ENCODE measurements at regions not wholly inside any gene's neighbourhood (a gene's known extent, or its start where the extent isn't known, plus 50 kb on each side); places are given as distances from the start of the nearest gene placed in this dataset.
"Not testable (repeated sequence)": the region's sequence is repeated elsewhere in the genome, so short reads cannot be mapped to it uniquely, and the experiment has no call there.

GRCh38 chr6:48957781-48958180 is 505.3 kb downstream of the MMUT start:
- no peak for DNase-seq (ENCODE audit: low read depth, low spot score)
- dilution Hi-C loops (cut with MboI; ENCODE audit: extremely low pct_ligation_motif_present, low sequenced_read_pairs) = no loop called here

GRCh38 chr6:48951917-48952316 is 511.1 kb downstream of the MMUT start:
- Histone ChIP-seq H3K9me3 (ENCODE audit: control insufficient read depth, low read depth, low read length) (no peaks in the 10 kb centered on the region), H3K36me3 (ENCODE audit: control insufficient read depth in 2 of 2, extremely low read depth in 1 of 2, insufficient read depth in 2 of 2, low read length in 2 of 2) (no peaks in the 10 kb centered on the region), H3K27ac (ENCODE audit: control insufficient read depth, insufficient read depth, low read length) (no peak overlapping the region), H4K20me1 (ENCODE audit: control insufficient read depth, extremely low read depth, insufficient read depth, low read length) (no peaks in the 10 kb centered on the region), H3K79me2 (ENCODE audit: control insufficient read depth, insufficient read depth, low read length) (no peaks in the 10 kb centered on the region), H3K4me3 (ENCODE audit: control insufficient read depth in 2 of 3, extremely low read depth in 1 of 3, insufficient read depth in 2 of 3, low read depth in 1 of 3, low read length in 3 of 3) (no peak overlapping the region), H3K4me2 (ENCODE audit: control insufficient read depth, extremely low read depth, insufficient read depth, low read depth, low read length) (no peak overlapping the region), H3K27me3 (ENCODE audit: control insufficient read depth, extremely low read depth, insufficient read depth, low read length) (no peaks in the 10 kb centered on the region), H3K9me1 (ENCODE audit: control insufficient read depth, extremely low read depth, insufficient read depth, low read length) (no peaks in the 10 kb centered on the region), H3K4me1 (ENCODE audit: control insufficient read depth, extremely low read depth, insufficient read depth, low read length) (no peaks in the 10 kb centered on the region), H2AFZ (ENCODE audit: control insufficient read depth, low read length) (no peak overlapping the region), H3K9ac (ENCODE audit: control insufficient read depth, extremely low read depth, insufficient read depth, low read length) (no peak overlapping the region)
- TF ChIP-seq EZH2 (IDR thresholded peaks at IDR 0.05; ENCODE audit: low read length) (no peak), CTCF (optimal IDR thresholded peaks at IDR 0.05 in 1 of 3, IDR thresholded peaks at IDR 0.05 in 1 of 3, conservative IDR thresholded peaks at IDR 0.05 in 1 of 3; ENCODE audit: extremely low read depth in 1 of 3, insufficient read depth in 2 of 3, low read length in 3 of 3) (no peak)
- FAIRE-seq (no peak), DNase-seq (ENCODE audit: low read depth, low spot score) (no peak)
- dilution Hi-C loops (cut with MboI; ENCODE audit: extremely low pct_ligation_motif_present, low sequenced_read_pairs) = no loop called here

More at GRCh38 chr6:48957781-48958180, 505.3 kb downstream of the MMUT start:
- Histone ChIP-seq H3K4me1 (ENCODE audit: control insufficient read depth, extremely low read depth, insufficient read depth, low read length) (no peaks in the 10 kb centered on the region), H2AFZ (ENCODE audit: control insufficient read depth, low read length) (no peak overlapping the region), H3K4me3 (ENCODE audit: control insufficient read depth in 2 of 3, extremely low read depth in 1 of 3, insufficient read depth in 2 of 3, low read depth in 1 of 3, low read length in 3 of 3) (no peak overlapping the region), H3K27me3 (ENCODE audit: control insufficient read depth, extremely low read depth, insufficient read depth, low read length) (no peaks in the 10 kb centered on the region), H3K27ac (ENCODE audit: control insufficient read depth, insufficient read depth, low read length) (no peak overlapping the region), H3K9me3 (ENCODE audit: control insufficient read depth, low read depth, low read length) (no peaks in the 10 kb centered on the region), H3K4me2 (ENCODE audit: control insufficient read depth, extremely low read depth, insufficient read depth, low read depth, low read length) (no peak overlapping the region), H3K9me1 (ENCODE audit: control insufficient read depth, extremely low read depth, insufficient read depth, low read length) (no peaks in the 10 kb centered on the region), H3K9ac (ENCODE audit: control insufficient read depth, extremely low read depth, insufficient read depth, low read length) (no peak overlapping the region), H3K79me2 (ENCODE audit: control insufficient read depth, insufficient read depth, low read length) (no peaks in the 10 kb centered on the region), H3K36me3 (ENCODE audit: control insufficient read depth in 2 of 2, extremely low read depth in 1 of 2, insufficient read depth in 2 of 2, low read length in 2 of 2) (no peaks in the 10 kb centered on the region), H4K20me1 (ENCODE audit: control insufficient read depth, extremely low read depth, insufficient read depth, low read length) (no peaks in the 10 kb centered on the region)
- FAIRE-seq = no peak
- TF ChIP-seq EZH2 (IDR thresholded peaks at IDR 0.05; ENCODE audit: low read length) (no peak), CTCF (optimal IDR thresholded peaks at IDR 0.05 in 1 of 3, IDR thresholded peaks at IDR 0.05 in 1 of 3, conservative IDR thresholded peaks at IDR 0.05 in 1 of 3; ENCODE audit: extremely low read depth in 1 of 3, insufficient read depth in 2 of 3, low read length in 3 of 3) (no peak)

GRCh38 chr6:48944276-48944675 is 518.8 kb downstream of the MMUT start:
- H3K36me3 ChIP-seq (ENCODE audit: control insufficient read depth in 2 of 2, extremely low read depth in 1 of 2, insufficient read depth in 2 of 2, low read length in 2 of 2); FAIRE-seq; H3K27ac ChIP-seq (ENCODE audit: control insufficient read depth, insufficient read depth, low read length); H3K4me3 ChIP-seq (ENCODE audit: control insufficient read depth in 2 of 3, extremely low read depth in 1 of 3, insufficient read depth in 2 of 3, low read depth in 1 of 3, low read length in 3 of 3); dilution Hi-C loops (cut with MboI; ENCODE audit: extremely low pct_ligation_motif_present, low sequenced_read_pairs); H3K79me2 ChIP-seq (ENCODE audit: control insufficient read depth, insufficient read depth, low read length); H3K4me2 ChIP-seq (ENCODE audit: control insufficient read depth, extremely low read depth, insufficient read depth, low read depth, low read length); H2AFZ ChIP-seq (ENCODE audit: control insufficient read depth, low read length); H3K9me3 ChIP-seq (ENCODE audit: control insufficient read depth, low read depth, low read length); H3K27me3 ChIP-seq (ENCODE audit: control insufficient read depth, extremely low read depth, insufficient read depth, low read length); H3K9ac ChIP-seq (ENCODE audit: control insufficient read depth, extremely low read depth, insufficient read depth, low read length); H4K20me1 ChIP-seq (ENCODE audit: control insufficient read depth, extremely low read depth, insufficient read depth, low read length); DNase-seq (ENCODE audit: low read depth, low spot score); H3K4me1 ChIP-seq (ENCODE audit: control insufficient read depth, extremely low read depth, insufficient read depth, low read length); H3K9me1 ChIP-seq (ENCODE audit: control insufficient read depth, extremely low read depth, insufficient read depth, low read length): not testable (repeated sequence)

Measured in keratinocyte (primary cell).